ENCODE measurements at regions not wholly inside any gene's neighbourhood (a gene's known extent, or its start where the extent isn't known, plus 50 kb on each side); places are given as distances from the start of the nearest gene placed in this dataset.

DNA sequence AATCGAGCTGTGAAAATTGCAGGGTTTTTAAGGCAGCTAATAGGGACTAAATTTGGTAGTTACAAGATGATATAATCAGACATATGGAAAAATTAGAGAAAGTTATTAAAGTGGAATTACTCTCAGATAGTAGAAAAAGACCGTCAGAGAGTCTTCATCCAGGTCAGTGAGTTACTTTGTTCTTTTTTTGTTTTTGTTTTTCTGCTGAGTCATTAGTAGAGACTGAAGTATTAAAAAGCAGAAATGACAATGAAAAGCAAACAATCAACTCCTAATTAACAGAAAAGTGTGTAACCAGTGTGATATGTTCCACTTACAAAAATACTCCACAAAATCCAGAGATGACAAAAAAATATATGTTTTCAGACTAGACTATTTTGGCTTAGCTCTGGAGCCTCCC, 480.4 kb upstream of the COX7C start:
- no peaks in the 10 kb centered on the region for H3K4me1 ChIP-seq (ENCODE audit: control insufficient read depth, insufficient read depth, low read length)
- H3K4me3 ChIP-seq (ENCODE audit: low read depth, low read length) = no peak overlapping the region
- no peaks in the 10 kb centered on the region for H3K36me3 ChIP-seq (ENCODE audit: control insufficient read depth, insufficient read depth, low read length)
- no peak overlapping the region for H3K27ac ChIP-seq (ENCODE audit: low read depth, low read length)
- H3K9me3 ChIP-seq (ENCODE audit: control insufficient read depth, insufficient read depth, low read length) = no peaks in the 10 kb centered on the region
- no peaks in the 10 kb centered on the region for H3K27me3 ChIP-seq (ENCODE audit: control insufficient read depth, insufficient read depth, low read length)
- H3K9ac ChIP-seq (ENCODE audit: low read depth, low read length) = no peak overlapping the region

DNA sequence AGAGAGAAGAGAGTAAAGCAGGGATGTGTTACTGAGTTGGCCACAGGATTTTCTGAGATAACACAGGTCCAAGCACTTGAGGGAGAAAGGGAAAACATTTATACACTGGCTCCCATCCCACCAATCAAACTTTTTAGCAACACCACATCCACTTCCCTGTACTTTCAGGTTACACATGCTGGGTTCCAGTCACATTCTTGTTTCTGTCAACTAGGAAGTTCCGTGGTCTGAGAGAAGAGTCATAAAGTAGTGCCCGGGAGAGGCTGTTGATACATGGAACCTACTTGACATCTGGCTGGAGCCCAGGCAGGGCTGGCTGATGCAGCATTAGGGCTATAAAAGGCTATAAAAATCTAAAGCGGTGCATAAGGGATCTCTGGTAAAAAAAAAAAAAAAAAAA, 473.9 kb upstream of the COX7C start:
- Histone ChIP-seq H3K36me3 (ENCODE audit: control insufficient read depth, insufficient read depth, low read length) (no peaks in the 10 kb centered on the region), H3K9ac (ENCODE audit: low read depth, low read length) (no peak overlapping the region), H3K4me1 (ENCODE audit: control insufficient read depth, insufficient read depth, low read length) (no peaks in the 10 kb centered on the region), H3K27ac (ENCODE audit: low read depth, low read length) (no peak overlapping the region), H3K4me3 (ENCODE audit: low read depth, low read length) (no peak overlapping the region), H3K9me3 (ENCODE audit: control insufficient read depth, insufficient read depth, low read length) (no peaks in the 10 kb centered on the region), H3K27me3 (ENCODE audit: control insufficient read depth, insufficient read depth, low read length) (no peaks in the 10 kb centered on the region)

DNA sequence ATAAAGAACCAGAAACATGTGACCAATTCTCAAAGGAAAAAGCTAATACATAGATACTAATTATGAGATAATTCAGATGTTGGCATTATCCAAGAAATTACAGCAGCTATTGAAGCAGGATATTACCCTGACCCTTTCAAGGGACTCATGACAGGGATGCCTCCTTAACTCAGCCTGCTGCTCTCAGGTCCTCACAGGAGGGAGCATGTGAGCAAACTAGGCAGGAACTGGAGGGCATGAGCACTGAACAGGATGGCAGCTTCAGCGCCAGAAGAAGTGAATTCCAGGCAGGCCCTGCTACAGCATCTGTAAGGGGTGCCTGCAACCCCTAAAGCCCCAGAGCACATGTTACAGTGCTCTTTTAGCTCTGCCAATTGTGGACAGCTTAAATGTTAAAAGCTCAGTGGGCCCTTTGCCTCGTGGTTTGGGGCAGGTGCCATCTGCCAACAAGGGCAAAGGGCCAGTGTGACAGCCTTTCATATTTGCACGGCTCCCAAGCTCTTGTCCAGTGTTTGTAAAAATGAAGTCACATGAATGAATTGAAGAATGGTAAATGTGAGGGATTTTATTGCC, 464.7 kb upstream of the COX7C start:
- Histone ChIP-seq H3K4me3 (ENCODE audit: low read depth, low read length) (no peak overlapping the region), H3K4me1 (ENCODE audit: control insufficient read depth, insufficient read depth, low read length) (no peaks in the 10 kb centered on the region; the same call in 1 of the 2 replicates), H3K27me3 (ENCODE audit: control insufficient read depth, insufficient read depth, low read length) (no peaks in the 10 kb centered on the region), H3K9ac (ENCODE audit: low read depth, low read length) (no peak overlapping the region), H3K27ac (ENCODE audit: low read depth, low read length) (no peak overlapping the region), H3K9me3 (ENCODE audit: control insufficient read depth, insufficient read depth, low read length) (no peaks in the 10 kb centered on the region), H3K36me3 (ENCODE audit: control insufficient read depth, insufficient read depth, low read length) (no peaks in the 10 kb centered on the region)

DNA sequence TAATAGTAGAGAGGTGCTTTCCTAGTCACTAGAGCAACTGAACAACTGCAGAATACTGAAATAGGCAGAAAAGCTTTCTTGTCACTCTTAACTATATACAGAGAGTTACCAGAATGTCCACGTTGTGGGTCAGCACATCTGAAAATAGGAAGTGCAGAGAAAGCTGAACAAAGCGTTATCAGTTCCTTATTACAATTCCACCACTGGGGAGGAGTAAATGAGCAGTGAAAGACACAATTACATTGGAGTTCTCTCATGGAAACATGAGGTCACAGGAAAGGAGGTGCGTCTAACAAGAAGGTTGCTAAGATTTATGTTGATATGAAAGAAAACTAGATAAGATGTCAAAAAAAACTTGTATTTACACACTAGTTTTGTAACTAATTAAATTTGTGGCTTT, 461.9 kb upstream of the COX7C start:
- no peaks in the 10 kb centered on the region for H3K36me3 ChIP-seq (ENCODE audit: control insufficient read depth, insufficient read depth, low read length)
- no peaks in the 10 kb centered on the region; the same call in 1 of the 2 replicates for H3K4me1 ChIP-seq (ENCODE audit: control insufficient read depth, insufficient read depth, low read length)
- no peak overlapping the region for H3K4me3 ChIP-seq (ENCODE audit: low read depth, low read length)
- no peaks in the 10 kb centered on the region for H3K27me3 ChIP-seq (ENCODE audit: control insufficient read depth, insufficient read depth, low read length)
- no peak overlapping the region for H3K27ac ChIP-seq (ENCODE audit: low read depth, low read length)
- no peak overlapping the region for H3K9ac ChIP-seq (ENCODE audit: low read depth, low read length)
- H3K9me3 ChIP-seq (ENCODE audit: control insufficient read depth, insufficient read depth, low read length) = no peaks in the 10 kb centered on the region

DNA sequence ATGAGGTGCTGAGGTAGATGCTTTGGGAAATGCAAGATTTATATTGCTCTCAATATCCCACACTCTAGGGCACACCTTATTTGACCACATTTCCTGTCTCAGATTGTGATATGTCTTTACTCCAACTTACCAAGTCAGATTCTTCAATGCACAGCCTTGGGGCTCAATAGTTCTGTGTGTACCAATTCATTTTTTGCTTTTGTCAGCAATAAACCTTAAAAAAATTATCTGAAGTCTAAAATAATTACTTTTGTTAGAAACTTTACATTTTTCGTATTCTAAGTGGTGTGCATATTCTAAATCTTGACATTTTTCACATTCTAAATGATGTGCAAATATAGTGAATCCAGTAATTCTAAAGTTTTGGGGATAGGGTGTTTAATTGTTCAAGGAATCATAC, 447.5 kb upstream of the COX7C start:
- no peaks in the 10 kb centered on the region for H3K36me3 ChIP-seq (ENCODE audit: control insufficient read depth, insufficient read depth, low read length)
- no peaks in the 10 kb centered on the region for H3K27me3 ChIP-seq (ENCODE audit: control insufficient read depth, insufficient read depth, low read length)
- no peak overlapping the region for H3K9ac ChIP-seq (ENCODE audit: low read depth, low read length)
- no peaks in the 10 kb centered on the region for H3K4me1 ChIP-seq (ENCODE audit: control insufficient read depth, insufficient read depth, low read length)
- H3K9me3 ChIP-seq (ENCODE audit: control insufficient read depth, insufficient read depth, low read length) = no peaks in the 10 kb centered on the region
- no peak overlapping the region for H3K27ac ChIP-seq (ENCODE audit: low read depth, low read length)
- H3K4me3 ChIP-seq (ENCODE audit: low read depth, low read length) = no peak overlapping the region

DNA sequence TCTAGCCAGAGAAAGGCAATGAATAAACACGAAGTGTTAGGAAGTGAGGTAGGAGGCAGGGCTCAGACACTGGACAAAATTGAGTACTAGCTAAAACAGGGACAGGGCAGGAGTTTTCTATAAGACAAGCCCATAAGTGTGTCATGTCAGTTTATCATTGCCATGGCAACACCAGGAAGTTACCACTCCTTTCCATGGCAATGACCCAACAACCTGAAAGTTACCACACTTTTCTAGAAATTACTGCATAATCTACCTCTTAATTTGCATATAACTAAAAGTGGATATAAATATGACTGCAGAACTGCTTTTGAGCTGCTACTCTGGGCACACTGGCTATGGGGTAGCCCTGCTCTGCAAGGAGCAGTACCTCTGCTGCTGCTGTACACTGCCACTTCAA, 442.5 kb upstream of the COX7C start:
- Histone ChIP-seq H3K9me3 (ENCODE audit: control insufficient read depth, insufficient read depth, low read length) (no peaks in the 10 kb centered on the region), H3K4me1 (ENCODE audit: control insufficient read depth, insufficient read depth, low read length) (no peaks in the 10 kb centered on the region), H3K27me3 (ENCODE audit: control insufficient read depth, insufficient read depth, low read length) (no peaks in the 10 kb centered on the region), H3K27ac (ENCODE audit: low read depth, low read length) (no peak overlapping the region), H3K4me3 (ENCODE audit: low read depth, low read length) (no peak overlapping the region), H3K9ac (ENCODE audit: low read depth, low read length) (no peak overlapping the region), H3K36me3 (ENCODE audit: control insufficient read depth, insufficient read depth, low read length) (no peaks in the 10 kb centered on the region)

DNA sequence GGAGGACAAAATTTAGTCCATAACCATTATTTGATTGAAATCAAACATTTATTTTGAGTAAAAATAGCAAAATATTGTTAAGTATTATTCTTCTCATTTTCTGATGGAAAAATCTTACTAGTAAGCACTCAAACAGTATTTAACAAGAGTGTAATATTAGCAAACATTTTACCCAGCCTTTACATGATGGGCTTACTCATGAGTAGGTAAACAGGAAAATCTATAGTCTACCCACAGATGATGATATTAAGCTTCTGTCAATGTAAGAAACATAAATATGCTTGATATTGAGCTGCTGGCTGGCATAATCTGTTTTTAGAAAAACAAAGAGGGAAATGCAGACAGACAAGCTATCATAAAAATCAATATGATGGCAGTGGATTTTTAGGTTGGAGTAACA, 418.5 kb upstream of the COX7C start:
- no peaks in the 10 kb centered on the region for H3K4me1 ChIP-seq (ENCODE audit: control insufficient read depth, insufficient read depth, low read length)
- no peaks in the 10 kb centered on the region for H3K27me3 ChIP-seq (ENCODE audit: control insufficient read depth, insufficient read depth, low read length)
- H3K9ac ChIP-seq (ENCODE audit: low read depth, low read length) = no peak overlapping the region
- no peak overlapping the region for H3K4me3 ChIP-seq (ENCODE audit: low read depth, low read length)
- no peaks in the 10 kb centered on the region for H3K36me3 ChIP-seq (ENCODE audit: control insufficient read depth, insufficient read depth, low read length)
- no peaks in the 10 kb centered on the region for H3K9me3 ChIP-seq (ENCODE audit: control insufficient read depth, insufficient read depth, low read length)
- H3K27ac ChIP-seq (ENCODE audit: low read depth, low read length) = no peak overlapping the region

DNA sequence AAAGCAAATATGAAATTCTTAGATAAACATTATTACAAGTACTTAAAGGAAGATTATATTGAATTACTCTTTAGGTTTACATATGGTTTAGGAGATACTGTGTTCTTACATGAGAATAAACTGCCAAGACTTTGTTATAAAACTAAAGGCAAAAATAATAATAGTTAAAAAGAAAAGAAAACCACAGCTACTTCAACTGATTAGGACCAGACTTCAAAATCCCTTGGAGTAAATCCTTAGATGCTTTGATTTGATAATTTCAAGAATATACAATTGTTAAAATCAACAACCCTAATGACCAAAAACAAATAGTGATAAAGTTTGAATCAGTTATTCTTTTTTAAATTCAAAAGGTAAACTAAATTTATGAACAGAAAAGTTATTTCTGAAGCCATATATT, 389.6 kb upstream of the COX7C start:
- H3K27ac ChIP-seq (ENCODE audit: low read depth, low read length) = no peak overlapping the region
- H3K4me1 ChIP-seq (ENCODE audit: control insufficient read depth, insufficient read depth, low read length) = no peaks in the 10 kb centered on the region
- H3K9ac ChIP-seq (ENCODE audit: low read depth, low read length) = no peak overlapping the region
- no peaks in the 10 kb centered on the region for H3K9me3 ChIP-seq (ENCODE audit: control insufficient read depth, insufficient read depth, low read length)
- no peaks in the 10 kb centered on the region for H3K36me3 ChIP-seq (ENCODE audit: control insufficient read depth, insufficient read depth, low read length)
- no peaks in the 10 kb centered on the region for H3K27me3 ChIP-seq (ENCODE audit: control insufficient read depth, insufficient read depth, low read length)
- H3K4me3 ChIP-seq (ENCODE audit: low read depth, low read length) = no peak overlapping the region

DNA sequence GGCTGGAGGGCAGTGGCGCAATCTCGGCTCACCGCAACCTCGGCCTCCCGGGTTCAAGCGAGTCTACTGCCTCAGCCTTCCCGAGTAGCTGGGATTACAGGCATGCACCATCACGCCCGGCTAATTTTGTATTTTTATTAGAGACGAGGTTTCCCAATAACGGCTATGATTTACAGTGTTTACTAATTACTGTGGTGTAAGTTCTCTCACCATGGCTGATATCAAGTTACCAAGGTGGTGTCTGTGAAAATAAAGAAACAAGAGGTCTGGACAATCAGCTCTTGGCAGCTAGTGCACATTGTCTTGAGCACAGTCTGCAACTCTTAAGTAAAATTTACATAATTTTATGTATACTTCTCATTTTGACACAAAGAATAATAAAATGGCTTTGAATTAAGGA, 385.5 kb upstream of the COX7C start:
- no peaks in the 10 kb centered on the region for H3K36me3 ChIP-seq (ENCODE audit: control insufficient read depth, insufficient read depth, low read length)
- no peak overlapping the region for H3K27ac ChIP-seq (ENCODE audit: low read depth, low read length)
- H3K9me3 ChIP-seq (ENCODE audit: control insufficient read depth, insufficient read depth, low read length) = no peaks in the 10 kb centered on the region

DNA sequence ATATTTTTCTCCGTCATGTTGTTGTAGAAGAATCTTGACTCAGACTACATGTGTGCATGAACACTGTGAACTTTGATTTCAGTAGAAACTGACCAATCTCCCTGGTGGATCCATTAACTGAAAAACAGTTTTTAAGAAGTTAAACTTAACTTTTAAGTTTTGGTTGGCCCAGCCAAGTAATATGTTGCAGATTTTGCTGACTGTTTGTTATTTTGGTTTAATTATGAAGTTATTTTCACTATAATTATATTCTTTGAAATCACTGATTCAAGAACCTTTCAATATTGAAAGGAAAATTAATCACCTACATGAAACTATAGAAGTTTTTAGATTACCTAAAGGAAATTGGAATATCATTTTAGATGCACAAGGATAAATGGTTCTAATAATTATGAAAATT, 373.6 kb upstream of the COX7C start:
- Histone ChIP-seq H3K4me1 (ENCODE audit: control insufficient read depth, insufficient read depth, low read length) (no peaks in the 10 kb centered on the region), H3K36me3 (ENCODE audit: control insufficient read depth, insufficient read depth, low read length) (no peaks in the 10 kb centered on the region), H3K9me3 (ENCODE audit: control insufficient read depth, insufficient read depth, low read length) (no peaks in the 10 kb centered on the region), H3K27ac (ENCODE audit: low read depth, low read length) (no peak overlapping the region), H3K4me3 (ENCODE audit: low read depth, low read length) (no peak overlapping the region), H3K9ac (ENCODE audit: low read depth, low read length) (no peak overlapping the region), H3K27me3 (ENCODE audit: control insufficient read depth, insufficient read depth, low read length) (no peaks in the 10 kb centered on the region)

More for the DNA sequence above, 385.5 kb upstream of the COX7C start:
- Histone ChIP-seq H3K9ac (ENCODE audit: low read depth, low read length) (no peak overlapping the region), H3K27me3 (ENCODE audit: control insufficient read depth, insufficient read depth, low read length) (no peaks in the 10 kb centered on the region), H3K4me1 (ENCODE audit: control insufficient read depth, insufficient read depth, low read length) (no peaks in the 10 kb centered on the region), H3K4me3 (ENCODE audit: low read depth, low read length) (no peak overlapping the region)

DNA sequence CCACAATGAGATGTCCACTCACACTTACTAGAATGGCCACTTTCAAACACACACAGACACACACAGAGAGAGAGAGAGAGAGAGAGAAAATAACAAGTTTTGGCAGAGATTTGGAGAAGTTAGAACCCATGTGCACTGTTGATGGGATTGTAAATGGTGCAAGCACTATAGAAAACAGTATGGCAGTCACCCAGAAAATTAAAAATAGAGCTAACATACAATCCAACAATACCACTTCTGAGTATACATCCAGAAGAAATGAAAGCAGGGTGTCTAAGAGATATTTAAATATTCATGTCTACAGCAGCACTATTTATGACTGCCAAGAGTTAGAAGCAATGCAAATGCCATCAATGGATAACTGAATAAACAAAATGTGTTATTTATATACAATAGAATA, 359.9 kb upstream of the COX7C start:
- no peaks in the 10 kb centered on the region for H3K36me3 ChIP-seq (ENCODE audit: control insufficient read depth, insufficient read depth, low read length)
- H3K4me3 ChIP-seq (ENCODE audit: low read depth, low read length) = no peak overlapping the region
- H3K9me3 ChIP-seq (ENCODE audit: control insufficient read depth, insufficient read depth, low read length) = no peaks in the 10 kb centered on the region
- H3K4me1 ChIP-seq (ENCODE audit: control insufficient read depth, insufficient read depth, low read length) = no peaks in the 10 kb centered on the region
- H3K9ac ChIP-seq (ENCODE audit: low read depth, low read length) = no peak overlapping the region
- no peak overlapping the region for H3K27ac ChIP-seq (ENCODE audit: low read depth, low read length)
- no peaks in the 10 kb centered on the region for H3K27me3 ChIP-seq (ENCODE audit: control insufficient read depth, insufficient read depth, low read length)

Data from HUES48 (cell line).